IPS-NIHi11 (cell line): ENCODE measurements at regions not wholly inside any gene's neighbourhood (a gene's known extent, or its start where the extent isn't known, plus 50 kb on each side); places are given as distances from the start of the nearest gene placed in this dataset.
"Not testable (repeated sequence)": the region's sequence is repeated elsewhere in the genome, so short reads cannot be mapped to it uniquely, and the experiment has no call there.

Experiments used
- DNase-seq: peaks from one replicate; pipeline ENCODE4 v3.0.0; 2012; ENCODE audit warnings: mixed read lengths, low spot score

- DNase-seq: no peak
These were observed 360.6 kb downstream of the FAM72C start for GRCh38 chr1:143611159-143611558.

GRCh38 chr1:143610196-143610595 lies 361.6 kb downstream of the FAM72C start:
- DNase-seq: no peak

- DNase-seq: no peak
These were observed 366.9 kb downstream of the FAM72C start for GRCh38 chr1:143604887-143605286.

- DNase-seq: no peak
These were observed 387.3 kb downstream of the FAM72C start for GRCh38 chr1:143584508-143584907.

- DNase-seq: no peak
These were observed 396.8 kb downstream of the FAM72C start for GRCh38 chr1:143574891-143575520.

GRCh38 chr1:143572661-143573060 lies 399.1 kb downstream of the FAM72C start:
- not testable (repeated sequence) for DNase-seq

- DNase-seq: not testable (repeated sequence)
These were observed 408.0 kb downstream of the FAM72C start for GRCh38 chr1:143563761-143564160.

GRCh38 chr1:143553627-143554026 lies 418.2 kb downstream of the FAM72C start:
- DNase-seq: no peak

GRCh38 chr1:143504703-143505102 lies 467.1 kb downstream of the FAM72C start:
- not testable (repeated sequence) for DNase-seq

GRCh38 chr1:143504080-143504479 lies 467.7 kb downstream of the FAM72C start:
- DNase-seq: not testable (repeated sequence)

GRCh38 chr1:143503048-143503447 lies 468.7 kb downstream of the FAM72C start:
- DNase-seq: not testable (repeated sequence)

- DNase-seq: not testable (repeated sequence)
These were observed 469.7 kb downstream of the FAM72C start for GRCh38 chr1:143502038-143502437.

- not testable (repeated sequence) for DNase-seq
These were observed 473.6 kb downstream of the FAM72C start for GRCh38 chr1:143498059-143498749.

GRCh38 chr1:143497374-143497747 lies 474.4 kb downstream of the FAM72C start:
- no peak for DNase-seq

GRCh38 chr1:143496526-143497373 lies 475.0 kb downstream of the FAM72C start:
- DNase-seq: not testable (repeated sequence)
